ENCODE measurements at regions not wholly inside any gene's neighbourhood (a gene's known extent, or its start where the extent isn't known, plus 50 kb on each side); places are given as distances from the start of the nearest gene placed in this dataset.

DNA sequence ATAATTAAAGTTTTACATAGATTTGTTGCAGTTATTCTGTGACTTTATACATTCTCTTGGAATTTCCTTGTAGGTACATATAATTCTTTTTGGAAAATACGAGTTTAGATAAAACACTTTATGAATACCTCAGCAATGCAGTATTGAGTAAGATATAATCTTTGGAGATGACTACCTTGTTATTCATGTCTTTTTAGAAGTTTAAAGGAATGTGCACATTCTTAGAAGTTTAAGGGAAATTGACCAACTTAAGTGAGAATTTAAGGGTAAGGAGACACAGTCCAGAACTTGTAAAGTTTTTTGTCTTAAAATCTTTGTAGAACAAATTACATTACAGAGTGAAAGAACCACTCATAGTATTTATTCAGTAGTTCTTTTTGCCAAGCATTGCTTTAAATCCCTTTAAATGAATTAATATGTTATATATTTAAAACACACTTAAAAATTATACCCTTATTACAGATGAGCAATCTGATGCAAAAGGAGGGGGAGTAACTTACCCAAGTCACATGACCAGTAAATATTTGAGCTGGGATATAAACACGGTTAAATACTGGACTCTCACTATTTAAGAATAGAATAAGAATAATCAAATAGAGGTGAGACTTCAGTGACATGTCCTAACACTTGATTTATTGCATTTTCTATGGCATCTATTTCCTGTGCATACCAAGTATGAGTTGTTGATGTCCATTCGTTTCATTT is 139.5 kb upstream of the FERD3L start:
- TF ChIP-seq, protein P1, sequence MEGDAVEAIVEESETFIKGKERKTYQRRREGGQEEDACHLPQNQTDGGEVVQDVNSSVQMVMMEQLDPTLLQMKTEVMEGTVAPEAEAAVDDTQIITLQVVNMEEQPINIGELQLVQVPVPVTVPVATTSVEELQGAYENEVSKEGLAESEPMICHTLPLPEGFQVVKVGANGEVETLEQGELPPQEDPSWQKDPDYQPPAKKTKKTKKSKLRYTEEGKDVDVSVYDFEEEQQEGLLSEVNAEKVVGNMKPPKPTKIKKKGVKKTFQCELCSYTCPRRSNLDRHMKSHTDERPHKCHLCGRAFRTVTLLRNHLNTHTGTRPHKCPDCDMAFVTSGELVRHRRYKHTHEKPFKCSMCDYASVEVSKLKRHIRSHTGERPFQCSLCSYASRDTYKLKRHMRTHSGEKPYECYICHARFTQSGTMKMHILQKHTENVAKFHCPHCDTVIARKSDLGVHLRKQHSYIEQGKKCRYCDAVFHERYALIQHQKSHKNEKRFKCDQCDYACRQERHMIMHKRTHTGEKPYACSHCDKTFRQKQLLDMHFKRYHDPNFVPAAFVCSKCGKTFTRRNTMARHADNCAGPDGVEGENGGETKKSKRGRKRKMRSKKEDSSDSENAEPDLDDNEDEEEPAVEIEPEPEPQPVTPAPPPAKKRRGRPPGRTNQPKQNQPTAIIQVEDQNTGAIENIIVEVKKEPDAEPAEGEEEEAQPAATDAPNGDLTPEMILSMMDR (IDR thresholded peaks at IDR 0.05) = no peak
- TF ChIP-seq EZH2phosphoT487 (IDR thresholded peaks at IDR 0.05) (no peak), EZH2 (IDR thresholded peaks at IDR 0.05) (no peak)
